AML-193 (cell line): ENCODE measurements at regions not wholly inside any gene's neighbourhood (a gene's known extent, or its start where the extent isn't known, plus 50 kb on each side); places are given as distances from the start of the nearest gene placed in this dataset.

Experiments used
- DNase-seq, 2 experiments: peaks; one replicate each; lab custom pipeline; 2025; lab: John Stamatoyannopoulos, UW

DNA sequence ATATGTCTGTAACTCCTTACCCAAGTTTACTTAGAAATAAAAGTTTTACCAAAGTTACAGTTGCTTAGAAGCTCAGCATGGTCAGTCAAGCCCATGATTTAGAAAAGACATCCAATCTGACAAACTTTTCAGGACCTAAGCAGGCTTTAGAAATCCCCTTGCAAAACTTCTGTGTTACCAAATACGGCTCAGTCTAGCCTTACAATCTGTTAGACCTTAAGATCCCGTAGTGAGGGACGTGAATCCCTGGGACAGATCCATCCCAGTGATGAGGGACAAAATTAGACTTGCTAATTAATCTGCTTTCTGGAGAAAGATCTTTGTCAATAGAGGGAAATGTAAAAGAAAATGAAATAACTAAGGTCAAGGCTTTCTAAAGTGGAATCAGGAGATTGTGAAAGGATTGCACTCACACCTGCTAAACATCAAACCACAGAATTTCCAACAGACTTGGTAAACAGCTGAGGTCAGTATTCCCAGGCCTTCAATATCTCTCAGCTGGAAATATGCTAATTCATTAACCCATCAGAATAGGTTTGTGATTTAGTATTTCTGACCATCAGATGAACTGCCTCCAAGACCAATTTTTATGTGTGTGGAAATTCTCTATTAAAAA is 375.3 kb downstream of the DUSP10 start:
- no peak for DNase-seq

DNA sequence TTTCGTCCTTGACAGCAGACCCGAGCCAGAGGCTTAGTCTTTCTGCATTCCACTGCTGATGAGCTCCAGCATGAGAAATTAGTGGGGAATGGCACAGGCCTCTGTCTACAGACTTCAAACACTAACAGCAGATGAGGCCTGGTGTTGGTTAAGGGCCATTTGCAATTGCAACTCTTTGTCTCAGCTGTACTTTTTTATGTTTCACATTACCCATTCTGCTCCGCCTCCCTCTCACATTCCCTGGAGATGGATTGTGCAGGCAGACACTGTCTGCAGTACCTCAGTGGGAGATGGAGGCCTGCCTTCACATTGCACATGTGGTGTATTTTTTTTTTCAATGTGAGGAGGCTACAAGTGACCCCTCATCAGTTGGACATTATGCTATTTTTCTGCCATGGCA is 370.2 kb downstream of the DUSP10 start:
- DNase-seq = no peak

DNA sequence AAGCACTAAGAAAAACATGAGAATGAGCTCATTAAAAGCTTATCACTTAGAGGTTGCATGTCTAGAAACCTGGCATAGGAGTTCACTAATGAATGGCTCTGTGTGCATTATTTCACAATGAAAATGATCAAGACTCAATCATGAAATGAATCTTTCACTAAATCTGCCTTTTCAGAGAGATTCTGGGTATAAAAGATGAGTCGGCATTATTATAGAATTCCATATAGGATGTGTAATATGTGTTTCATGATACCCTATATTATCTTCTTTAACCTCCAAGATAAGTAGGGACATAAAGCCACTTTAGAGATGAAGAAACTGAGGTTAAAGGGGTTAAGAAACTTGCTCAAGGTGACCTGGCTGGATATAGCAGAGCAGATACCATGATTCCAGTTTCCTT is 368.1 kb downstream of the DUSP10 start:
- DNase-seq = no peak

DNA sequence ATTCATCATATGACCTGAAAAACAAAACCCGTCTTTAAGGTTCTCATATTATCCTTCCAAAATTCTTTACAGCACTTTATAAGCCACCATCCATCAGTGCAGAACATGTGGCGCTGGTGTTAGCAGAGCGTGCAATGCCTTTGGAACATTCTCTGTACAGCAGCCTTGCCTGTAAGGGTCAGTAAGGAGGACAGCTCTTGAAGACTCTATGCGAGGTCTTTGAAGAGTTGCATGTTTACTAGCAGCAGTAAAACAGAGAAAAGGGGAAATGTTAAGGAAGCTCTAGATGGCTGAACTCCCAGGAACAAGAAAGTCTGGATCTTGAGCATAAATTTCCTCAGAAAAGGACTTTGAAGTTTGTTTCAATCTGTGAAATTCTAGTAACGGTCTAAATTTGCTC is 365.6 kb downstream of the DUSP10 start:
- no peak for DNase-seq

DNA sequence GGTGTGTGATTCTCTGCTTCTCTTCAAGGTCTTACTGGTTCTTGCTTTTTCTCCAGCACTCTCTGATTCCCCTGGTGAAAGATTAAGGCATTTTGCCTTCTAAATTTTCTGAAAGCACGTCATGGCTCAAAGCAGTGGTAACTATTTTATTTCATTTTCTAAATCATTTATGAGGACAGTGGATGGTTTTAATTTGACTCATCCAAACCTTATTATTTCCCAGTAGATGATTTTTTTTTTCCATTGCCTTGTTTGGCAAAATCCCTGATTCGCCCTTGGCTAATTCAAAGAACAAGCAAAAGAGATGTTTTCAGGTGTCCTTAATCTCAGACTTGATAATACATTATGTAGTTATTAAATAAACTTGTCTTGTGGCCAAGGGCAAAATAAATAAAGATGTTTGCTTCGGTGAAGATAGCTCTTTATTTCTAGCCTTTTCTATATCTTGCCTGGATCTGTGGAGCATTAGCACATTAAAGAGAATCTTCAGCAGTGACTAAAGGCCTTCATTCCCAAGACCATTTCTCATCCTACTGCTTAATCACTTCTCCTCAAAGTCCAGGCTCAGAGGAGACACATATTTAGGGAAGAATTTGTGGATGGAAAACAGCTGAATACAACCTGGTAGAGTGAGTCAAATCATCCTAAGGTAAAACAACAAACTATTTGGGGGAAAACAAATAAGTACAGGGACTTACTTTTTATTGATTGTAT is 359.8 kb downstream of the DUSP10 start:
- no peak for DNase-seq

DNA sequence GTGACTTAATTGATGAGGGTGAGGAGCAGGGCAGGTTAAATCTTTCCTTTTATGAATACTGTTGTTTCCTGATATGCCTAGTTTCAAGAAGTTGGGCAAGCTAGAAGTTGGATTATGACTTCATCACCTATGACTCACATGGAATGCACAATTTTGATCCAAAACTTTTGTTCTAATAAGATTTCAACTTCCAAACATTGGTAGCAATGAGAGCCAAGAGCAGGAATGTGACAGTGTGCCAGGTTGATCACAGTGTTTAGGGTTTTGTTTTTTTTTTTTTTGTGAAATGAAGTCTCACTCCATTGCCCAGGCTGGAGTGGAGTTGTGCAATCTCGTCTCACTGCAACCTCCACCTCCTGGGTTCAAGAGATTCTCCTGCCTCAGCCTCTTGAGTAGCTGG is 349.4 kb downstream of the DUSP10 start:
- no peak for DNase-seq

DNA sequence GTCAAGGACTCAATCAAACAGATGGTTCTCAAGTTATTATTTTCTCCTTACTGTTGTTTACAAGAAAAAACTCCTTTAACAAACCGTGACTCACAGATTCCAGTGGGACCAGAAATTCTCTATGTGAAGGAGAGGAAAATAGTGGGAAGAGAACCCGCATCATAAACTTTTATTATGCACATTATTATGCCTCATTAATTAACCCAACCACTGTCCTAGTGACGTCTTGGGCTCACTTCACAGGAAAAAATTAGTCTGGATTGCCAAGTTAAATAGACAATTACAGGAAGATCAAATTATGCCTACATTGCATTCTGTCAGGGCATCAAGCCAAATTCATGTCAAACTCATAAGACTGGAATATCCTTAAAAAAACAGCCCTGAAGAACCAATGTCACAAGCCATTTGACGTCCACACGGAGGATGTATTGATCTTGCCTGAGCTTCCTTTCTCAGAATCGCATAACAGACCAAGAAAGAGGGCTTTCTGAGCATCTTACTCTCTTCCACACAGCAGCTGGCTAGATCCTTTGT is 347.8 kb downstream of the DUSP10 start:
- no peak for DNase-seq

DNA sequence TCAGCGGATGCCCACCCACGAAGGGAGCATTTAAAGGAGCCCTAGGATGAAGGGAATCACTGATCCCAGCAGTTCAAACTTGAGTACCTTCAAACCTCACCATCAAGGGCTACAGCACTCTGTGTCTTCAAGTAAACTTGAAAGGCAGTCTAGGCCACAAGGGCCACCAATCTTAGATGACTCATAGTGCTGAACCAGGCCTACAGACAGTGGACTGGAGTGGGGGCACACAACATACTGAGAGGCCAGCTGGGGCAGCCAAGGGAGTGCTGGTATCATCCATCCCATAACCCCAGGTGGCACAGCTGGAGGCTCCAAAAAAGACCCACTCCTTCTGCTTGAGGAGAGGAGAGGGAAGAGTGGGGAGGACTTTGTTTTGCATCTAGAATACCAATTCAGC is 345.4 kb downstream of the DUSP10 start:
- no peak for DNase-seq

DNA sequence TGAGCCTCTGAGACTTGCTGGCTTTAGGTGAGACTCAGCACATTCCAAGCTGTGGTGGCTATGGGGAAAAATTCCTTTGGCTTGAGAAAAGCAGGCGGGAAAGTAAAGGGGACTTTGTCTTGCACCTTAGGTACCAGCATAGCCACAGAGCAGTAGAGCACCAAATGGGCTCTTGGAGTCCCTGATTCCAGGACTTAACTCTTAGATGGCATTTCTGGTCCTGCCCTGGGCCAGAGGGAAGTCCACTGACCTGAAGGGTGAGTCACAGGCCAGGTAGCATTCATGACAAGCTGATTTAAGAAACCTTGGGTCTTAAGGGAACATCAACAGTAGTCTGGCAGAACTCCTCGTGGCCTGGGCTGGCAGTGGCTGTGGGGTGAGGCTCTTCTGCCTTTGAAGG is 344.7 kb downstream of the DUSP10 start:
- DNase-seq = no peak

DNA sequence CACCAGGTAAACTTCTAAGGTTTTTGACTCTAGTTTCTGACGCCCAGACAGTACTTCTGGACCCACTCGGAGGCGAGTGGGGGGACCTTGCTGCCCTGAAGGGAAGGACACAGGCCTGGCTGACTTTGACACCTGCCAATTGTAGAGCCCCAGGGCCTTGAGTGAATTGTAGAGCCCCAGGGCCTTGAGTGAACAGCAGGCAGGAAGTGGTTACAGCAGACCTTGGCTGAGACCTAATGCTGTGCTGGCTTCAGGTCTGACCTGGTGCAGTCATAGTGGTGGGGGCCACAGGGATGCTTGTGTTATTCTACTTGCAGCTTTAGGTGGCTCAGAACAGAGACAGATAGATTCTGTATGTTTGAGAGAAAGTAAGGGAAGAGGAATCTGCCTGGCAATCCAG is 344.3 kb downstream of the DUSP10 start:
- no peak for DNase-seq

DNA sequence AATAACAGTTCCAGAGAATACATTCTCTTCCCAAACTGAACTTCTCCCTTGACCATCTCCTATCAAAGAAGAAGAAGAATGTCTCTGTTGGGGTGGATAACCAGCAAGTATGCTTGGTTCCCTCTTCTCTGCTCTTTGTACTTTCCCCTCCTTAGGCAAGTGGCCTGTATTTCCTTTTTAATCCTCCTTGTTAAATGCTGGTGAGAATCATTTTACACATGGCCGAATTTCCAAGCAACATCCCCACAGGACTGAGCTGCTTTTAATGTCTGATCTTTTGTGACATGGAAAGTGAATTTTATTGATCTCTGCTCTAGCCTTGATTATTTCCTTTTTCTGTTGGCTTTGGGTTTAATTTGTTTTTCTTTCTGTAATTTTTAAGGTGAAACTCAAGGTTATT is 336.7 kb downstream of the DUSP10 start:
- no peak for DNase-seq

DNA sequence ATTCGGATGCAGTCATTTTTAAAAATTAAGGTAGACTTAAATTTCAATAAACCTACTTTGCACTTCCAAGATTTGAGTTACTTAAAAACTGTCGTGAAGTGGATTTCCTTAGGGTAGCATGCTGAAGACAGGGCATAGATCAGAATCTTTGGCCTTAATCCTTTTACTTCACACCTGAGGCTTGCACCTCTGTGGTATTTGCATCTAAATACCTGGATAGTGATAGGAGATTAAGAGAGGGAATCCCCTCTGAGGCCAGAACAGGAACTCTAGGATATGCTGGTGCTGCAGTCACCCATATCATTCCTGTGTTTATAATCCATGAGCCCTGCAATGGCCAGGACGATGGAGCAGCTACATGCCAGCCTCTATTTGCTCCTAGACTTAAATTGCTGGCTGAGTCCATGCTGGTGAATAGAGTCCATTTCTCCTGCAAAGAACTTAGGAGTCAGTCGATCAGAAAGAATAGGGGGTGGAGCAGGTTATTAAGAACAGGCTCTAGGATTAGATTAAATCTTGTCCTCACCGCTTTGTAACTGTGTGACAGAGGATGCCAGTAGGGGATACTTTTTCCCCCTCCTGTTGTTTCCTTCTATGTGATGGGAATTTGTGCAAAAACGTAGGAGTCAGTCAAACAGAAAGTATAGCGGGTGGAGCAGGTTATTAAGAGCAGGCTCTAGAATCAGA is 333.6 kb downstream of the DUSP10 start:
- DNase-seq = no peak

DNA sequence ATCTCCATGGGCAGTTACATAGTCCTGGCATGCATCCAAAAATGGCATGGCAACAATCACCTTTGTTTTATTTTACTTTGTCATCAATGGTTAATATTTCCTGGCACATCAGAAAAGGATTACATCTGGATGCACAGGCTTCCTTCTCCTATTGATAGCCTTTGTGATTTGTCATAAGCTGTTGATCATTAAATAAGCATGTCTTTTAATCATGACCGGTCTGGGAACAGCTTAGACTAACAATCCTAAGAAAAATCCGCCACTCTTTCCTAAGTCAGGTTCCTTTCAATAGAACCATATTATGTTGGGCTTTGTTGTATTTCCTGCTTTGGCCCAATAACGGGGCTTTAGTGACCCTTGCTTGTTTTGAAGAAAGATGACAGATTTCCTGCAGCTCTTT is 330.6 kb downstream of the DUSP10 start:
- no peak for DNase-seq

DNA sequence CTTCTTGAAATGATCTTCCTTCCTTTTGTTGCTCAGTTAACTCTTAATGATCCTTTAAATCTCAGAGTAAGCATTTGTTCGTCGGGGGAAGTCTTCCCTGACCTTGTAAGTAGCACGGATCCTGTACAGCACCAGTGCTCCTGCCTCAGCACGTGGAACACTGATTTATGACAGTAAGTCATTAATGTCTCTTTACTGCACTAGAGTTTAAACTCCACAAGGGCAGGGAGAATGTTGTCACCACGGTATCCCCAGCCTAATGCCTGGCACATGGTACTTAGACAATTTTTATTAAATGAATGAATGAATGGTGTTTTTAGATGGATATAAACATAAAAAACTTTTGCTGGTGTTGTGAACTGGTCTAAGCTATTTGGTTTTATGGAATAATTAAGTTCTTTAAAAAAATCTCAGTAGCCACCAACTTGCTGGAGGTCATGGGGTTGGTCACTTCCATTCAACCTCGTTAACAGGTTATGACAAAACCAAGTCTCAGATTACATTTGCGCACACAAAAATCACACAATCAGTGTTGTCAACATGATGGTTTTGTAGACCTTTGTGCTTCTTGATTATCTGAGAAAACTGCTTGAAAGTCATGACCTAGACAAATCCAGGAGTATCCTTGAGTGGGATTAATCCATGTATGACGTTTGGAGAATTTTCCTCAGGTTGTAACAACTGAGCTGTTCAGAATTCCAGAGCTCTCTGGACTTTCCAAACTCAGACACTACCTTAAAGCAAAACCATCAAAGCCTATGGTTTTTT is 326.9 kb downstream of the DUSP10 start:
- no peak for DNase-seq

DNA sequence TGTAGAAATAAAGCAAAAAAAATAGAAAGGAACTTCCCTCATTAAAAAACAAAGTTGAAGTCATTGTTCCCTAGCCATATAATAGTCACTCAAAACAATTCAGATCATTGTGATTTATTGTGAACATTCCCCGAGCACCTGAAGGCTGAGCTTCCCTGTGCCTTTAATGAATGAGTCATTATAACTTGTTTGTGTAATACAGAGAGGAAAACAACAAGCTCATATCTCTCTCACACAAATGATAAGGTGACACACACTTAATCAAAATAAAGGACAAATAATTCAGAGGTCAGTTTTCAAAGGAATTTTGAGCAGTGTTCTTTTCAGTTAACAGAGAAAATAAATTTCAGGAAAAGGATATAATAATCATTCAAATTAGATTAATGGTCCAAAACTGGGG is 326.2 kb downstream of the DUSP10 start:
- DNase-seq = no peak

DNA sequence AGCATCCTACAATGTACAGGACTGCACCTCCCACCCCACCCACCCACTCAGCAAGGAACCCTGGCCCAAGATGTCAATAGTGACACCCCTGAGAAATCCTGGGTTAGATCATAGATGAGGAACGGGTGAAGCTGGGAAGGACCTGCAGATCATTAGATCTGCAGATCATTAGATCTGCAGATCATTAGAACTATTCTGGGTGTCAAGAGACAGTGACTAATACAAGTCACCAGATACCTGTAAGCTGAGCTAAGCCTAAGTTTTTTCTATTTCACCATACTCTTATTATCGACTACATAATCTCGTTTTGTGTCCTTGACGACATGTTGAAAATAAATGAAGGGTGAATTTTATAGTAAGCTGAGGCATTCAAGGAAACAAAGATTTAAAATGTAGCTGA is 325.7 kb downstream of the DUSP10 start:
- DNase-seq = no peak

DNA sequence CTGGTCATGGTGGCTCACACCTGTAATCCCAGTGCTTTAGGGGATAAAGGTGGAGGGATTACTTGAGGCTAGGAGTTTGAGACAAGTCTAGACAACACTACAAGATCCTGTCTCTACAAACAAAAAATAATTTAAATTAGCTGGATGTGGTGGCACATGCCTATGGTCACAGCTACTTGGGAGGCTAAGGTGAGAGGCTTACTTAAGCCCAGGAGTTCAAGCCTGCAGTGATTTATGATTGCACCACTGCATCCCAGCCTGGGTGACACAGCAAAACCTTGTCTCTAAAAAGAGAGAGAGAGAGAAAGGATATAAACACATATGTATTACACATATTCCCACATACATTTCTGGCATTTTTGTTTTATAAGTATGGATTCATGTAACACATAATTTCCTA is 325.2 kb downstream of the DUSP10 start:
- DNase-seq = no peak

DNA sequence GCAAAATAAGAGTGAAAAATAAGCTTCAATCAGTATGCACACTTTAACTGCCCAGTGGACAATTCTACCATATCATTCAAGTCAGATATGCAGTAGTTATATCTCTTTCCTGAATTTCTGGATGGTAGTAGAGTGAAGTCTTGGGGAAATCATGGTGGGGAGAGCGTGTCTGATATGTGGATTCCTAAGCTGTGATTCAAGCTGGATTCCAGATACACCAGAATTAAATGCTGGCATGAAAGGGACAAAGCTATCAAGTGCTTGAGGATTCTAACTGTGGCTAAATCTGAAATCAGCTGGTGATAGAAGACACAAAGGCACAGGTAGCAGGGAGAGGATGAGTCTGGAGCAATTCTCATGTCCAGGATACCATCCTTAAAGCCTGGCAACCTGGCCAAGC is 323.5 kb downstream of the DUSP10 start:
- no peak for DNase-seq

DNA sequence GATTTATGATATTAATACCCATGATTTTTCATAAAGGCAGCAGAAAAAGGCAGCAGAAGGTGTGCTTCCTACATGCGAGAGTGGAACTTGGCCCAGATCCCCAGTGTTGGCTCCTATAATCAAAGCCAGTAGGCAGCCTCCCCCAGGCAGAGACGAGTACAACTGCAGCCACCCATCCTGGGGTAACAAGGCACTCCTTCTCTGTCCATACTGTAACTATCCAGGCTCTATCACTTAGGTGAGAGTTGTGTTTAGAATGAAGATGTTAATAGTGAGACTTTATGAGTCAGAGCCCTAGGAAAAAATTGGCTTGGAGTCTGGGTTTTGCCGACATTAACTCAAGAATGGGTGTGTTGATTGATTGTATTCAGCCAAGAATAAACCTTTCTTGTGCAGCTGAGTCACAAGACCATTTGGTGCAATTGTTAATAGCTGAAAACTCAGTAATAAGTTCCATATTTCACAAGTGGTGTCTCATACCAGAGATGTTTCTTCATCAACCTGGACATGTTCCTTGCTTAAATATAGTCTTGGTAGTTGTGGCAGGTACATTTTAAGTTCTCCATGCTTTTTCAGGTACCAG is 322.3 kb downstream of the DUSP10 start:
- no peak for DNase-seq

DNA sequence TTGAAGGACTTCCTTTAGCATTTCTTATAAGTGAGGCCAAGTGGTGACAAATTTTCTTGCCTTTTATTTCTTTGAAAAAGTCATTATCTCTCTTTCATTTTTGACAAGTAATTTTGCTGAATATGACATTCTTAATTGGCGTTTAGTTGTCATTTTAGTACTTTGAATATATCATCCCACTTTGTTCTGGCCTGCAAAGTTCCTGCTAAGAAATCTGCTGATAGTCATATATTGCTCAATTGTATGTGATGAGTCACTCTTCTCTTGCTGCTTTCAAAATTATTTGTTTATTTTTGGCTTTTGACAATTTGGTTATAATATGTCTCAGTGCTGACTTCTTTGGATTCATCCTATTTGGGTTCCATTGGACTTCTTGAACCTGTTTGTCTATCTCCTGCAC is 312.6 kb downstream of the DUSP10 start:
- DNase-seq = no peak

DNA sequence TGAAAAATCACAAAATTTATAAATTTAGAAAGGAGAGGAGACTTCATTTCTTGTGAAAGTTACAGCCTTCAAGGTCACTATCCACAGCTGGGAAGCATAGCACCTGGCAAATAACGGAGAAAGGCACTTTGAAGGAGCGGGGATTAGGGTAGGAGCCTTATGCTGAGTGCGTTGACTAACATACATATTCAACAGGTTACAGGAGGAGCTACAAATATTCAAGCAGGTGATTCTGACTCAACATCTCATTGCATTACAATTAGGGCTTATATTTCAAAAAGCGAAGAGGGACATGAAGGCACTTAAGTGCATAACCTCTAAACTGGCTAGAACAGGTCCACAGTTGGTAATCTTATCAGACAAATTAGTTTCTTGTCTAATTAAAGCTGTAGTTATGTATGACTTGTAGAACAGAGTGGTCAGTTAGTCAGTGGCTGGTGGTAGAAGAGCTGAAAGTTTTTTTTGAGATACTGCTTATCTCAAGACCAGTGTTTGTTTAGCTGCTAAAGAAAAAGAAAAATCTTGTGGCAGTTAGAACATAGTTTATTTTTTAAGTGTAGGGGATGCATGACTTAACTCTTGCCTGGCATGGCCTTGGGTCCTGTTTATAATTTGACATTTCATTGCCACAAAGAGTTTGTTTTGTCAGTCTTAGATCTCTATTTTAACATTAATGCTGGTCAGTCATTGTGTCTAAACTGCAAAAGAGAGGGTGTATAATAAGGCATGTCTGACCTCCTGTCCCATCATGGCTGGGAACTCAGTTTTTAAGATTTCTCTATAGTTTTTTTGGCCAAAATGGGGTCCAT is 311.5 kb downstream of the DUSP10 start:
- no peak for DNase-seq
